Left renal cortex interstitium (tissue), 4 donors: ENCODE measurements at regions not wholly inside any gene's neighbourhood (a gene's known extent, or its start where the extent isn't known, plus 50 kb on each side); places are given as distances from the start of the nearest gene placed in this dataset.
"Not testable (repeated sequence)": the region's sequence is repeated elsewhere in the genome, so short reads cannot be mapped to it uniquely, and the experiment has no call there.

ENCODE experiments used
- DNase-seq, 4 donors: peaks; one replicate each; pipeline ENCODE4 v3.0.0-alpha.2; 2013; ENCODE audit warnings: low read depth in 4 of 4, low spot score in 2 of 4, missing footprints in 1 of 4

- DNase-seq = no peak
Measured at GRCh38 chr4:188647820-188648370, 508.7 kb downstream of the TRIML1 start.

- DNase-seq = no peak
Measured at GRCh38 chr4:188649635-188650034, 510.4 kb downstream of the TRIML1 start.

- DNase-seq = no peak
Measured at GRCh38 chr4:188650516-188650915, 511.3 kb downstream of the TRIML1 start.

GRCh38 chr4:188657365-188657764 lies 518.1 kb downstream of the TRIML1 start:
- no peak for DNase-seq

- DNase-seq = no peak
Measured at GRCh38 chr4:188658958-188659522, 519.8 kb downstream of the TRIML1 start.

GRCh38 chr4:188660796-188661195 lies 521.6 kb downstream of the TRIML1 start:
- DNase-seq = no peak

- DNase-seq = no peak
Measured at GRCh38 chr4:188661502-188661901, 522.3 kb downstream of the TRIML1 start.

GRCh38 chr4:188663369-188663768 lies 524.1 kb downstream of the TRIML1 start:
- DNase-seq = no peak

GRCh38 chr4:188665491-188666457 lies 526.5 kb downstream of the TRIML1 start:
- DNase-seq = peak in 1 of 4 donors; percentile 7

GRCh38 chr4:188678691-188679090 lies 539.5 kb downstream of the TRIML1 start:
- DNase-seq = not testable (repeated sequence)

- DNase-seq = no peak
Measured at GRCh38 chr4:188680004-188680666, 540.9 kb downstream of the TRIML1 start.

- no peak for DNase-seq
Measured at GRCh38 chr4:188680667-188681063, 541.4 kb downstream of the TRIML1 start.

GRCh38 chr4:188682321-188682720 lies 543.1 kb downstream of the TRIML1 start:
- no peak for DNase-seq

GRCh38 chr4:188683571-188683970 lies 544.3 kb downstream of the TRIML1 start:
- DNase-seq = no peak

GRCh38 chr4:188688956-188689355 lies 549.7 kb downstream of the TRIML1 start:
- no peak for DNase-seq

GRCh38 chr4:188691811-188692210 lies 552.6 kb downstream of the TRIML1 start:
- DNase-seq = no peak

- no peak for DNase-seq
Measured at GRCh38 chr4:188695261-188695660, 556.0 kb downstream of the TRIML1 start.

- DNase-seq = no peak
Measured at GRCh38 chr4:188697243-188697642, 558.0 kb downstream of the TRIML1 start.

- no peak for DNase-seq
Measured at GRCh38 chr4:188701952-188702351, 562.7 kb downstream of the TRIML1 start.

- DNase-seq = no peak
Measured at GRCh38 chr4:188704288-188704687, 565.0 kb downstream of the TRIML1 start.

- no peak for DNase-seq
Measured at GRCh38 chr4:188707036-188707435, 567.8 kb downstream of the TRIML1 start.
